Upper lobe of left lung (tissue), 4 donors: ENCODE measurements at regions not wholly inside any gene's neighbourhood (a gene's known extent, or its start where the extent isn't known, plus 50 kb on each side); places are given as distances from the start of the nearest gene placed in this dataset.

Source experiments
- EP300 ChIP-seq, 4 donors: sonication (generic); formaldehyde crosslinking; IDR thresholded peaks; one replicate each; pipeline ENCODE4 v1.5.1; 2017; ENCODE audit warnings: antibody characterized with exemption in 4 of 4, control low read depth in 2 of 4
- POLR2A ChIP-seq, 4 donors: fragments of 450-650 bp; IDR thresholded peaks; one replicate each; pipeline ENCODE4 v1.5.1; 2016 to 2017; ENCODE audit warnings: antibody characterized with exemption in 4 of 4, mild to moderate bottlenecking in 2 of 4
- POLR2AphosphoS5 ChIP-seq, 2 donors: sonication (generic); formaldehyde crosslinking; IDR thresholded peaks; one replicate each; pipeline ENCODE4 v1.5.1; 2017; ENCODE audit warnings: antibody characterized with exemption in 2 of 2
- TF ChIP-seq, protein P1 (sequence below), 6 experiments: fragments of 450-650 bp in 4 of 6; fragments of 200-600 bp in 2 of 6; sonication (generic) in 2 of 6; IDR thresholded peaks; one replicate each; pipeline ENCODE4 v1.5.1; 2016 to 2019; ENCODE audit warnings: antibody characterized with exemption in 6 of 6

DNA sequence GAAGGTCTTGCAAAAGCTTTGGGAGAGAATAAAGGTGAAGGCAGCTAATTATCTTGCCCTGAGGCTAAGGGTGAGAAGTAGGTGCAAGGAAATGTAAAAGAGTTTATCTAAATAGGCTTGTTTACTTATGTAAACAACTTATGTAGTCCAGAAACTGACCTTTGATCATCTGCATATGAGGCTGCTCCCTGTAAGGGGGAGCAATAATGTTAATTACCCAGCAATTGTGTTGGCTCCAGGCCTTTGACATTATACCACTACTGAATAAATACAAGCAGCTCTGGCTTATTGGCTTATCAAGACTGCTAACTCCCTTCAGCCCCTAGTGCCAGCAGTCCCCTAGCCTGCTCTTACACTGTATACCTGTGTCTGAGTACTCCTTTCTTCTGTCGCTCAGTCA, 303.7 kb upstream of the GNPDA2 start:
- TF ChIP-seq, protein P1, sequence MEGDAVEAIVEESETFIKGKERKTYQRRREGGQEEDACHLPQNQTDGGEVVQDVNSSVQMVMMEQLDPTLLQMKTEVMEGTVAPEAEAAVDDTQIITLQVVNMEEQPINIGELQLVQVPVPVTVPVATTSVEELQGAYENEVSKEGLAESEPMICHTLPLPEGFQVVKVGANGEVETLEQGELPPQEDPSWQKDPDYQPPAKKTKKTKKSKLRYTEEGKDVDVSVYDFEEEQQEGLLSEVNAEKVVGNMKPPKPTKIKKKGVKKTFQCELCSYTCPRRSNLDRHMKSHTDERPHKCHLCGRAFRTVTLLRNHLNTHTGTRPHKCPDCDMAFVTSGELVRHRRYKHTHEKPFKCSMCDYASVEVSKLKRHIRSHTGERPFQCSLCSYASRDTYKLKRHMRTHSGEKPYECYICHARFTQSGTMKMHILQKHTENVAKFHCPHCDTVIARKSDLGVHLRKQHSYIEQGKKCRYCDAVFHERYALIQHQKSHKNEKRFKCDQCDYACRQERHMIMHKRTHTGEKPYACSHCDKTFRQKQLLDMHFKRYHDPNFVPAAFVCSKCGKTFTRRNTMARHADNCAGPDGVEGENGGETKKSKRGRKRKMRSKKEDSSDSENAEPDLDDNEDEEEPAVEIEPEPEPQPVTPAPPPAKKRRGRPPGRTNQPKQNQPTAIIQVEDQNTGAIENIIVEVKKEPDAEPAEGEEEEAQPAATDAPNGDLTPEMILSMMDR (IDR thresholded peaks at IDR 0.05), result no peak
- TF ChIP-seq POLR2AphosphoS5 (IDR thresholded peaks at IDR 0.05), result no peak
- TF ChIP-seq POLR2A (IDR thresholded peaks at IDR 0.05), result no peak
- no peak for TF ChIP-seq EP300 (IDR thresholded peaks at IDR 0.05)
